Cardiac muscle cell (in vitro differentiated cells and primary cell): ENCODE measurements at regions not wholly inside any gene's neighbourhood (a gene's known extent, or its start where the extent isn't known, plus 50 kb on each side); places are given as distances from the start of the nearest gene placed in this dataset.

Source experiments
- DNase-seq, 2 donors: peaks; one replicate each; pipeline versions ENCODE4 v3.0.0 to v3.0.0-alpha.2; 2010 to 2017; ENCODE audit warnings: low read depth in 1 of 2, low spot score in 1 of 2
- H3K27ac ChIP-seq: fragments of 200-600 bp; sonication (generic); 2 replicates; pipeline ENCODE4 v1.5.1; 2016
- H3K27me3 ChIP-seq: fragments of 200-600 bp; sonication (generic); 2 replicates; pipeline ENCODE4 v1.6.0; 2016; ENCODE audit warnings: control low read depth
- H3K36me3 ChIP-seq: fragments of 200-600 bp; sonication (generic); 2 replicates; pipeline ENCODE4 v1.5.1; 2016; ENCODE audit warnings: control low read depth
- H3K4me1 ChIP-seq: fragments of 200-600 bp; sonication (generic); 2 replicates; pipeline ENCODE4 v1.8.1; 2017; ENCODE audit warnings: low read depth, mild to moderate bottlenecking, mixed run types
- H3K4me3 ChIP-seq: fragments of 200-600 bp; sonication (generic); 2 replicates; pipeline ENCODE4 v1.5.1; 2016; ENCODE audit warnings: mild to moderate bottlenecking
- H3K9me3 ChIP-seq: fragments of 200-600 bp; sonication (generic); 2 replicates; pipeline ENCODE4 v1.5.1; 2017; ENCODE audit warnings: low read depth, mild to moderate bottlenecking, control low read depth
- CTCF ChIP-seq: IDR thresholded peaks from 2 replicates; pipeline ENCODE4 v1.5.1; 2012; ENCODE audit warnings: low read depth, mild to moderate bottlenecking, low read length

GRCh38 chr5:2482778-2483177 lies 268.7 kb downstream of the IRX2 start:
- Histone ChIP-seq H3K36me3 (no peaks in the 10 kb centered on the region), H3K9me3 (no peaks in the 10 kb centered on the region), H3K27ac (no peak overlapping the region), H3K4me1 (no peaks in the 10 kb centered on the region), H3K4me3 (no peak overlapping the region), H3K27me3 (no peaks in the 10 kb centered on the region)
- DNase-seq: no peak
- no peak for TF ChIP-seq CTCF

- no peak for TF ChIP-seq CTCF
- no peaks in the 10 kb centered on the region for H3K4me1 ChIP-seq
- H3K27me3 ChIP-seq: no peaks in the 10 kb centered on the region
- H3K27ac ChIP-seq: no peak overlapping the region
- no peaks in the 10 kb centered on the region for H3K9me3 ChIP-seq
- no peak overlapping the region for H3K4me3 ChIP-seq
- no peak for DNase-seq
- no peaks in the 10 kb centered on the region for H3K36me3 ChIP-seq
These were observed 270.6 kb downstream of the IRX2 start for GRCh38 chr5:2480871-2481270.

- Histone ChIP-seq H3K4me3 (no peak overlapping the region), H3K9me3 (no peaks in the 10 kb centered on the region), H3K4me1 (no peaks in the 10 kb centered on the region), H3K27ac (no peak overlapping the region), H3K27me3 (no peaks in the 10 kb centered on the region), H3K36me3 (no peaks in the 10 kb centered on the region)
- TF ChIP-seq CTCF: no peak
- DNase-seq: no peak
These were observed 275.6 kb downstream of the IRX2 start for GRCh38 chr5:2475902-2476301.

GRCh38 chr5:2472670-2473069 lies 278.8 kb downstream of the IRX2 start:
- TF ChIP-seq CTCF: no peak
- H3K9me3 ChIP-seq: no peaks in the 10 kb centered on the region
- no peak overlapping the region for H3K4me3 ChIP-seq
- no peaks in the 10 kb centered on the region for H3K4me1 ChIP-seq
- no peaks in the 10 kb centered on the region for H3K36me3 ChIP-seq
- no peak for DNase-seq
- no peaks in the 10 kb centered on the region for H3K27me3 ChIP-seq
- no peak overlapping the region for H3K27ac ChIP-seq

- Histone ChIP-seq H3K27me3 (no peaks in the 10 kb centered on the region), H3K27ac (no peak overlapping the region), H3K4me1 (no peaks in the 10 kb centered on the region), H3K9me3 (no peaks in the 10 kb centered on the region), H3K4me3 (no peak overlapping the region), H3K36me3 (no peaks in the 10 kb centered on the region)
- no peak for DNase-seq
- TF ChIP-seq CTCF: no peak
These were observed 280.2 kb downstream of the IRX2 start for GRCh38 chr5:2471152-2471879.

GRCh38 chr5:2466966-2467365 lies 284.5 kb downstream of the IRX2 start:
- Histone ChIP-seq H3K27ac (no peak overlapping the region), H3K4me1 (no peaks in the 10 kb centered on the region), H3K4me3 (no peak overlapping the region), H3K27me3 (peaks cover 4% of the 10 kb centered on the region), H3K36me3 (no peaks in the 10 kb centered on the region), H3K9me3 (no peaks in the 10 kb centered on the region)
- TF ChIP-seq CTCF: no peak
- DNase-seq: no peak
